GM21717 (cell line): ENCODE measurements at regions not wholly inside any gene's neighbourhood (a gene's known extent, or its start where the extent isn't known, plus 50 kb on each side); places are given as distances from the start of the nearest gene placed in this dataset.
A peak's percentile ranks its signal among the peaks of the same experiment; 100 is the strongest.

ENCODE experiments used
- ATAC-seq: cut with Tn5 transposase; IDR thresholded peaks from one replicate; pipeline ENCODE4 v1.9.1; 2021; ENCODE audit warnings: mild to moderate bottlenecking, moderate library complexity; ENCODE audit not compliant: unreplicated experiment

DNA sequence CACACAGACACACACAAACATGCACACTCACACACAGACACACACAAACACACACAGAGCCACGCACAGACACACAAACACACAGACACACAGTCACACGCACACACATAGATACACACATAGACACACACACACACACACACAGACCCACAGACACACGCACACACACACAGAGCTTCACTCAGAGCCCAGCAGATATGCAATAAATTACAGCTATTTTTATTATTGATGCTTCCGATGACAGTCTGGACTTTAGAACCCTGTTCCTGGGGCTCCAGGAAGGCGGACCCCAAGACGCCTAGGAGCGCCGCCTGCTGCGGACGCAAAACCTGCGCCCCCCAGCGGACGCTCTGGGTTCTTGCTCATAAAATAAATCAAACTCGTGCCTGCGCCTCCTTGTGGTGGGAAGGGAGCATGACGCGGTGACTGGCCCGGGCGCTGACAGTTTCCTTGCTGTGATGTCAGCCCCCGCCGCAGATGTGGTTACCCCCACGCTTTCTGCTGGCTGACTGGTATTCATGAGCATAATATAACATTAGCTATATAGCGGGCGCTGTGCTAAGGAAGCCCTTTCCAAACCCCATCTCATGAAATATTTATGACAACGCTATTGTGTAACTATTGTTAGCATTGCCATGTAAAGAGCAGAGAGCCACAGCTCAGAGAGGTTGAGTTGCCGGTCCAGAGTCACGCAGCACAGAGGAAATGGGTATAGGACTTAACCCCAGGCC, 64.4 kb upstream of the TM9SF2 start:
- peak; percentile 35 for ATAC-seq

DNA sequence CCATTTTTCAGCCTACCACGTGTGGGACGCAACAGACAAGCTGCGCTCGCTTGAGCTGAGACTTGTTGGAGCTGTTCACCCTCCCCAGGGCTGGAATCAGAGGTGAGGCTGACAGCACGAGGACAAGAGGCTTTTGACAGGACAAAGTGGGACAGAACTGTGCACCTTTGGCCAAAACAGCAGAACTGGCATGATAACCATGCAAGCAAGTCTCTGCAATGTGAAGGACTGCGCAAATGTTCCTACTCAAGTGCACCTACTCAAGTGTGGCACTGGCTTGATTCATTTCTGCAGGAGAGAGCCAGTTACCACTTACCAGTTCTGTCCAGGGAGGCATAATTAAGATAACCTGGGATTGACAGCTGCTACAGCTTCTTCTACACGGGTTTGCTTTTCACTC, 62.2 kb upstream of the TM9SF2 start:
- no peak for ATAC-seq

DNA sequence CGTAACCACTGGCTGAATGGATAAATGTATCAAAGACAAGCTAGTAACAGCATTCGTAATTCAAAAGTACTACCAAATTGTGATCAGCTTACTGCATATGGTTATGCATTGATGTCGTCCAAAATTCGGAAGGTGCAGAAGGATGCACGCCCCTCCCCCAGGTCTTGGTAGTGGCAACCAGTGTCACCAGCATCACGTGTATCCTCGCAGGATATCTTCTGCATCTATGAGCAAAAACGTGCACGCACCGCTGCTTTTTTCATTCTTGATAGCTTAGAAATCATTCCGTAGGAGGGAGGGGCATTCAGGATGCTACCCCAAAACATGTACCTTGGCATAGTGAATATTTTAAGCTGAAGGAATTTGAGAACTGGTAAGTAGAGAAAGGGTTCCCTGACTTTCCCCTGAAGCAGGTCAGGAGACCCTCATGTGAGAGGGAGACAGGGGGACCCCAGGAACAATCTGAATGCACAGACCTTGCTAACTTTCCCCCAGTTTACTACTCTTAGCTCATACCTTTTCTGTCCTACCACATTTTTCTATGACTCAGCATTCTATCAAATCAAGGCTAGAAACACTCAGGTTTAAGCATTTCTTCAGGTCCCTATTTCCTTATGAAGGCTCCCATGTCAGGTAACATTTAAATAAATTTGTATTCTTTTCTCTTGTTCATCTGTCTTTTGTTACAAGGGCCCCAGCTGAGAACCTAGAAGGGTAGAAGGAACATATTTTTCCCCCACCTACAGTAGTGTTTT, 61.2 kb upstream of the TM9SF2 start:
- no peak for ATAC-seq

DNA sequence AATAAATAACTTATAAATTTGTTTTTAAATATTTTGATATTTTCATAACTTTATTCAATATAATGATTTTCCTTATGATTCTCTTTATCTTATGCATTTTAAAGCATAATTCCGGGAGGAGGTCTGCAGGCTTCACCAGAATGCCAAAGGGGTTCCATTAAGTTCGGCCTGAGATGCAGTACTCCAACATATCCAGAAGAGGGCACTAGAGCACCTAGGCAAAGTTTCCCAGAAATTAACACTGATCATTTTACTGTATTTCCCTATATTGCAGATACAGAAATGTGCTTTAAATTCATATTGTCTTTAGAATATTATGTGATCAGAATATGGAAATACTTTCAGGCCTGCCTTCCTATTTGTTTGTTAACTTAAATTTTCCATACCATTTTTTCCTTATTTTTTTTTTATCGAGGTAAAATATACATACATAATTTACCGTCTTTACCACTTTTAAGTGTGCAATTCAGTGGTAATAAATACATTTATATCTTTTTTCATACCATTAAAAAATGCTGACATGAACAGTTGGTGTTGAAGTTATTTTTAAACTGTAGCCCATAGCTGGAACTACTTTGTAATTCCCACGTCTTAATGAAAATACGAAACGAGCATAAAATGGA, 58.9 kb upstream of the TM9SF2 start:
- ATAC-seq: no peak

- no peak for ATAC-seq
Observed at GRCh38 chr13:99446242-99446641, 55.0 kb upstream of the TM9SF2 start.

GRCh38 chr13:99448546-99448945, 52.7 kb upstream of the TM9SF2 start:
- no peak for ATAC-seq

DNA sequence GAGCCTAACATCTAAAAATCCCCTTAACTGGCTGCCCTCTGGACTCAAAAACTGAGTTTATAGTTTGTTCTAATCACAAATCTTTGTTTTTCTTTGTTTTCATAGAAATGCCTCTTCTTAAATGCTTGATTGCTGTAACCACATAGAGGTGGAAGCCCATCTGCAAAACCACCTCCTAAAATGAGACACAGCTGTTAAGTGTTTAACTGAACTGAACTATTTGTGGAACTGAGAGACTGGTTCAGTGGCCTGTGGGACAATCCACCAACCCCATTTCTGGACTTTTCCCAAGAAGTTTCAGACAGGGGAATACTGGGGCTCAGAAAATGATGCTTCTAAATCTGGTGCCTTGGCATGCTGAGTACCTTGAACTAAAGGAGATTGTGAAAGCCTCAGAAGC, 50.9 kb upstream of the TM9SF2 start:
- no peak for ATAC-seq
